ENCODE measurements at regions not wholly inside any gene's neighbourhood (a gene's known extent, or its start where the extent isn't known, plus 50 kb on each side); places are given as distances from the start of the nearest gene placed in this dataset.

GRCh38 chr13:47757466-47758080 lies 243.5 kb downstream of the SUCLA2 start:
- no peak overlapping the region for H2BK5ac ChIP-seq (ENCODE audit: low read depth, low read length, poor library complexity, severe bottlenecking)

More at GRCh38 chr13:47757466-47758080, 243.5 kb downstream of the SUCLA2 start:
- H4K20me1 ChIP-seq (ENCODE audit: insufficient read depth, low read length), result no peaks in the 10 kb centered on the region
- H3K23ac ChIP-seq (ENCODE audit: low read depth, low read length), result no peak overlapping the region
- TF ChIP-seq, protein P1, sequence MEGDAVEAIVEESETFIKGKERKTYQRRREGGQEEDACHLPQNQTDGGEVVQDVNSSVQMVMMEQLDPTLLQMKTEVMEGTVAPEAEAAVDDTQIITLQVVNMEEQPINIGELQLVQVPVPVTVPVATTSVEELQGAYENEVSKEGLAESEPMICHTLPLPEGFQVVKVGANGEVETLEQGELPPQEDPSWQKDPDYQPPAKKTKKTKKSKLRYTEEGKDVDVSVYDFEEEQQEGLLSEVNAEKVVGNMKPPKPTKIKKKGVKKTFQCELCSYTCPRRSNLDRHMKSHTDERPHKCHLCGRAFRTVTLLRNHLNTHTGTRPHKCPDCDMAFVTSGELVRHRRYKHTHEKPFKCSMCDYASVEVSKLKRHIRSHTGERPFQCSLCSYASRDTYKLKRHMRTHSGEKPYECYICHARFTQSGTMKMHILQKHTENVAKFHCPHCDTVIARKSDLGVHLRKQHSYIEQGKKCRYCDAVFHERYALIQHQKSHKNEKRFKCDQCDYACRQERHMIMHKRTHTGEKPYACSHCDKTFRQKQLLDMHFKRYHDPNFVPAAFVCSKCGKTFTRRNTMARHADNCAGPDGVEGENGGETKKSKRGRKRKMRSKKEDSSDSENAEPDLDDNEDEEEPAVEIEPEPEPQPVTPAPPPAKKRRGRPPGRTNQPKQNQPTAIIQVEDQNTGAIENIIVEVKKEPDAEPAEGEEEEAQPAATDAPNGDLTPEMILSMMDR (conservative IDR thresholded peaks at IDR 0.05; ENCODE audit: low read depth, low read length), result no peak
- TF ChIP-seq ELK1 (IDR thresholded peaks at IDR 0.05; ENCODE audit: borderline replicate concordance, low read depth, low read length), result no peak
- TF ChIP-seq NFE2L2 (IDR thresholded peaks at IDR 0.05; ENCODE audit: low read depth, low read length), result no peak
- TF ChIP-seq MAFK (IDR thresholded peaks at IDR 0.05; ENCODE audit: low read depth, low read length), result no peak
- no peak for TF ChIP-seq SMC3 (IDR thresholded peaks at IDR 0.05; ENCODE audit: low read depth, low read length)
- TF ChIP-seq MXI1 (IDR thresholded peaks at IDR 0.05; ENCODE audit: borderline replicate concordance, low read depth, low read length), result no peak
- no peak for TF ChIP-seq RAD21 (IDR thresholded peaks at IDR 0.05; ENCODE audit: low read length)
- no peak overlapping the region for H4K91ac ChIP-seq (ENCODE audit: insufficient read depth, low read depth, low read length)
- no peak overlapping the region for H4K8ac ChIP-seq (ENCODE audit: low read depth in 2 of 2, low read length in 2 of 2)
- POLR2A ChIA-PET (ENCODE audit: unreplicated experiment), result no interaction called here
- DNase-seq, result no peak
- no peak overlapping the region for H3K14ac ChIP-seq (replicated peaks; ENCODE audit: low read depth, low read length)
- no CpG with 5 or more reads among the region's 4 CpGs for WGBS, 2 experiments (ENCODE audit: extremely low coverage in 2 of 2, insufficient read length in 1 of 2)
- H3K56ac ChIP-seq (ENCODE audit: extremely low read depth, insufficient read depth, low read length), result no peak overlapping the region
- H3K4me2 ChIP-seq (ENCODE audit: low read depth, low read length), result no peak overlapping the region
- no TSS peak for BruUV-seq (replicated peaks)
- no peak overlapping the region for H3K4me3 ChIP-seq (ENCODE audit: insufficient read depth, low read depth, low read length)
- H2BK120ac ChIP-seq (ENCODE audit: low read depth, low read length), result no peak overlapping the region
- no peaks in the 10 kb centered on the region for H3K9me1 ChIP-seq (ENCODE audit: insufficient read depth, low read length)
- no peak overlapping the region for H3K9ac ChIP-seq (ENCODE audit: low read depth, low read length)
- H4K5ac ChIP-seq (ENCODE audit: low read depth, low read length), result no peak overlapping the region
- in situ Hi-C loops (cut with MboI; ENCODE audit: low sequenced_read_pairs) (no loop called here), intact Hi-C loops (cut with micrococcal nuclease) (no loop called here), dilution Hi-C loops (cut with HindIII; ENCODE audit: low sequenced_read_pairs, unreplicated experiment) (no loop called here)
- H3K36me3 ChIP-seq (ENCODE audit: control insufficient read depth, insufficient read depth, low read length), result no peaks in the 10 kb centered on the region
- H3K27ac ChIP-seq (ENCODE audit: insufficient read depth, low read length), result no peak overlapping the region
- H3K79me1 ChIP-seq (ENCODE audit: low read depth in 1 of 2, low read length in 2 of 2), result no peaks in the 10 kb centered on the region
- peaks cover 2% of the 10 kb centered on the region for H3K27me3 ChIP-seq (ENCODE audit: control insufficient read depth, insufficient read depth, low read length)
- H2BK15ac ChIP-seq (ENCODE audit: low read depth, low read length), result no peak overlapping the region
- ATAC-seq (ENCODE audit: low read depth), result no peak
- no peak overlapping the region for H2AK5ac ChIP-seq (ENCODE audit: low read depth, low read length)
- H3K4me1 ChIP-seq (ENCODE audit: control insufficient read depth, insufficient read depth, low read length), result no peaks in the 10 kb centered on the region
- H2AK9ac ChIP-seq (replicated peaks; ENCODE audit: low read depth, low read length, poor library complexity), result no peak overlapping the region
- no peaks in the 10 kb centered on the region for H3K9me3 ChIP-seq (ENCODE audit: control insufficient read depth, insufficient read depth, low read length)
- H3K18ac ChIP-seq (ENCODE audit: low read depth, low read length), result no peak overlapping the region
- CTCF ChIA-PET, result interaction anchor here (1.0 kb wide), 1 partner anchor 10 kb away, joined by 6 read pairs; no protein-coding TSS in a partner anchor
- no peak overlapping the region for H2AFZ ChIP-seq (replicated peaks; ENCODE audit: low read length, poor library complexity)
- H3K4ac ChIP-seq (ENCODE audit: low read depth, low read length), result no peak overlapping the region
- H2BK20ac ChIP-seq (ENCODE audit: low read depth, low read length), result no peak overlapping the region
